Kidney capillary endothelial cell (primary cell): ENCODE measurements at regions not wholly inside any gene's neighbourhood (a gene's known extent, or its start where the extent isn't known, plus 50 kb on each side); places are given as distances from the start of the nearest gene placed in this dataset.
"Not testable (repeated sequence)": the region's sequence is repeated elsewhere in the genome, so short reads cannot be mapped to it uniquely, and the experiment has no call there.

Experiments used
- DNase-seq: peaks from one replicate; pipeline ENCODE4 v3.0.0-alpha.2; 2018; ENCODE audit warnings: low spot score

- no peak for DNase-seq
Measured at GRCh38 chr1:229860926-229861325, 206.1 kb upstream of the GALNT2 start.

DNA sequence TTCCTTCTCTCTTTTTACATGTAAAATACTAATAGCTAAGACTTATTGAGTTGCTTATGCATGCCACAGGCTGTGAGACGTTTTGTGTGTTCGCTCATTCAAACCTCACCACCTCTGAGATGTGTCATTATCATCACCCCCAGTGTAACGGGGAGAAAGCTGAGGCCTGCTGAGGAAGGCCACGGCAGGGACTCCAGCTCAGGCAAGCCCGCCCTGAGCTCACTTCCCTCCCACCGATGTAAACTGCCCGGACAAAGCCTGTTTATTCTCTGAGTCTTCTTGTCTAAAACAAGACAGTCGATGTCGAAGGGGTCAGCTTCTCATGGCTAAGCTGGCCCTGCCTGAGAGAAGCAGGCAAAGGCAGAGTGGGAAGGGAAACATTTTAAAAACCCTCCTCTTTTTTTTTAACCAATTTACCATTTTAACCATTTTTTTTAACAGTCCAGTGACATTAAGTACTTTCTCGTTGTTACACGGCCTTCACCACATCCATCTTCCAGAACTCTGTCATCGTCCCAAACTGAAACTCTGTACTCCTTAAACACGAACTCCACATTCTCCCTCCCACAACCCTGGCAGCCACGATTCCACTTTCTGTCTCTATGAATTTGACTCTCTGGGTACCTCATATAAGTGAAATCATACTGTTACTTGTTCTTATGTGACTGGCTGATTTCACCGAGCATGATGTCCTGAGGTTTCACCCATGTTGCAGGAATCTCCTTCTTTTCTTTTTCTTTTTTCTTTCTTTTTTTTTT lies 204.8 kb upstream of the GALNT2 start:
- DNase-seq, result no peak

DNA sequence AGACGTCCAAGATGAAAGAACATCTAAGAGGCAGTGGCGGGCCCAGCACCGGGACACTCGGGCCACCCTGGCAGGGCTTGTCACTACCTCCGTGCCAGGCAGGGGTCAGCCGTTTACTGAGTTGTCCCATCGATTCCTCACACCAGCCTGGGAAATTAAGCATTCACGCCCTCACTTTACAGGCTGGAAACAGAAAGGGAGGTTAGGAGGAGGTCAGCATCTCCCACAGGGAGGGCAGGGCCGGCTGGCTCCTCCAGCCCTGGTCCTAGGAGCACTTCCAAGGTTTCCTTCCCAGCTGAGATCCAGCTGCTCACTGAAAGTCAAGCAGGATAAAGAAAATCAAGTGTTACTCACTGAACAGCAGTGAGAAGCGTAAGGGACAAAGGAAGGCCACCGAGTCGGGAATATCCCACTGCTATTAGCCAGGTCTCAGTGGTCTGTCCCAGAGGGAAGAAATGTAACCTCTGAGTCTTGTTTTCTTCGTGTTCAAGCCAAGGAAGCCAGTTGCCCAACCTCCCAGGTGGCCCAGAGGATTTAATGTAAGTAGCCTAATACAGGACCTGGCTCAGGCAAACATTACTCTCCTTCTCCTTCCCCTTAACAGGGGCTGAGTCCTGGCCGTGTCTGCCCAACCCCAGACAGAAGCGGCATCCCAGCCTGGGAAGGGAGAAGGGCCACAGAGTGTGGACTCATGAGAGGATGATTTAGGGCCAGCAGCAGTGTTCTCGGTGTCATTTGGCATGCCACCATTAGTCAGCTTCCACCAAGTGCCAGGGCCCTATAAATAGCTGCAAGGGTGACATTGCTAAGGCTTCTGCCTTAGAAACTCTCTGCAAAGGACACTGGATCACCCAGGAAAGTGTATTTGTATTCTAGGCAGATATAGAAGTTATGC lies 203.1 kb upstream of the GALNT2 start:
- no peak for DNase-seq

DNA sequence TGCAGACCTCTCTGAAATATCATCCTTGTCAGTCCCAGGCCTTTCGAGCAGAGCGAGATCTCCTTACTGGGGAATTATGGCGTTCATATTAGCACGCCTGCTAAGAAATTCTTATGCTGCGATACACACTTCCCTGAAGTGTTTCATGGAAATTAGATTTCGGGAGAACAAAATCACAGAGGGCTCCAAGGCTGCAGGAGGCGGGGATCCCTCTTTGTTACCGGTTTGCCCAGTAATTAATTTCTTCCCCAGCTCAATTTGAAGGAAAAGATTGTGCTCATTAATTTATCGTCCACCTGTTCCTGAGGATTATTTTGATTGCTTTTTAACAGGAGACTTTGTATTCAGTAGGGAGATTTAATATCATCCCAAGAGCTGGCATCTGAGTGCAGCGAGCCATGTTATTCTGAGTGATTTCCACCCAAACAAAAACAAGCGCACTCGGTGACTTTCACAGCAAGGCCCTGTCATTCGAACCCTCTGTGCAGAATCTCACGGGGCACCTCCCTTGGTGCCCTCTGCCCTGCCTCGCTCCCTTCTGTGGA lies 202.3 kb upstream of the GALNT2 start:
- no peak for DNase-seq

- not testable (repeated sequence) for DNase-seq
Measured at GRCh38 chr1:229865321-229865720, 201.7 kb upstream of the GALNT2 start.

- DNase-seq, result no peak
Measured at GRCh38 chr1:229867726-229868125, 199.3 kb upstream of the GALNT2 start.

GRCh38 chr1:229869240-229869639 lies 197.8 kb upstream of the GALNT2 start:
- DNase-seq, result no peak

DNA sequence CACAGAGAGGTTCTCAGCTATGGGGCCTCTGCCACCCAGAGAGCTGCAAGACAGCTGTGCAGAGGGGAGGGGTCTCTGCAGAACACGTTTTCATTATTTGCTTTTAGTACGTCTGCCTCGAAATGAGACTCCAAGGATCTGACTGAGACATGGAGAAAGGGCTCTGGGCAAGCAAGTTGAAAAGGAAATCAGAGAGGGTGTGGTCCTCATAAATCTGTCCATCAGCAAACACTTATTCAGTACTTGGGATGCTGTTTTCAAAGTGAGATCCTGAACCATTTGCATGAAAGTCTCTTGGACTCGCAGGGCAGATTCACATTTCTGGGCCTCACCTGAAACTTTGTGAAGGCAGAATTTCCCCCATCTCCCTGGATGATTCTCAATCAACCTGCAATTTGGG lies 197.4 kb upstream of the GALNT2 start:
- no peak for DNase-seq

- no peak for DNase-seq
Measured at GRCh38 chr1:229870381-229870780, 196.7 kb upstream of the GALNT2 start.

GRCh38 chr1:229871078-229871676 lies 195.9 kb upstream of the GALNT2 start:
- no peak for DNase-seq

DNA sequence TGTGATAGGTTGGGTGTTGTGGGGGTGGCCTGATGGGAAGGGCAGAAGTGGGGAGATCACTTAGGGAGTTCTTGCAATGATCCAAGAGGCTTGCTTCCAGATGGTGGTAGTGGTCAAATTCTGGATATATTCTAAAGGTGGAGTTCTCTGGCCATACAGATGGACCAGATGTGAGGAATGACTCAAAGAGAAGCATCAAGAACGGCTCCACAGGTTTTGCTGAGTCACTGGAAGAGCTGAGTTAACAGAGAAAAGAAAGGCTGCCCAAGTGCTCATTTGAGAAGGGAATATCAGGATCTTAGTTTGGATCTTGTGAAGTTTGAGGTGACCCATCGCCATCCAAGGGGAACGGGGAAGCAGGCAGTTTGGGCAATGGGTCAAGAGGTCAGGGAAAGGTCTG lies 192.9 kb upstream of the GALNT2 start:
- DNase-seq, result no peak

- no peak for DNase-seq
Measured at GRCh38 chr1:229874609-229875008, 192.4 kb upstream of the GALNT2 start.

DNA sequence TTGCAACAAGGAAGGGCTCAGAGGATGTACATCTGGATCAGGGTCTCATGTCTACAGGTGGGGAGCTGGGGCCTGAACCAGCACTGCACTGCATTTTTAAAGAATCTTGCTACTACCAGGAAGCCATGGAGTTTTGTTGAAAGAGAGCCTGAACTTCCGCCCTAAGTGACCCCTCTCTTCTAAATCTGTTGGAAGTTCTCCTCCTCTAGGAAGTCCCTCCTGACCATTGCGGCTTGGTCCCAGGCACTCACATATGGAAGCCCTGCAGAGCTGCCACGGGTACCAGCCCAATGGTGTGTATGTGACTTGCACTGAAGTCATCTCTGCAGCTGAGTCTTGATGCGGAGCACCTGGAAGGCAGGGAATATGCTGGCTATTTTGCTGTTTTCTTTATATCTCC lies 192.0 kb upstream of the GALNT2 start:
- DNase-seq, result no peak

DNA sequence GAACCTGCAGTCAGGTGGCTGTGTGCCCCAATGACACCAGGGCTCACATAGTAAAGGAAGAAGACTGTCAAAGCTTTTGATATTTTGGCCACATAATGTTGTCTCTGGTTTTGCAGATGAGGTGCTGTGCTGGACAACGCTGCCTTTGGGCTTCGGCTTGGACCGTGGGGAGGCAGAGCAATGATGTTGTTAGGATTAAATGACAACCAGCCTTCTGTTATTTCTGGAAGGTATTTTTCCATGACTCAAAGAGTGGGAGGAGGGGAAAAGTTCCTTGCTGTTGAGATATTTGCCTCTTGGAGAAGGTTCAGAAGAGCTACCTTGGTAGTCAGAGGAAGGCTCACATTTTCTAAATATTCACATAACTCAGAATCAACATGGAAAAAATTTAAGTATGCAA lies 187.3 kb upstream of the GALNT2 start:
- DNase-seq, result no peak

GRCh38 chr1:229880271-229881170 lies 186.5 kb upstream of the GALNT2 start:
- DNase-seq, result no peak

DNA sequence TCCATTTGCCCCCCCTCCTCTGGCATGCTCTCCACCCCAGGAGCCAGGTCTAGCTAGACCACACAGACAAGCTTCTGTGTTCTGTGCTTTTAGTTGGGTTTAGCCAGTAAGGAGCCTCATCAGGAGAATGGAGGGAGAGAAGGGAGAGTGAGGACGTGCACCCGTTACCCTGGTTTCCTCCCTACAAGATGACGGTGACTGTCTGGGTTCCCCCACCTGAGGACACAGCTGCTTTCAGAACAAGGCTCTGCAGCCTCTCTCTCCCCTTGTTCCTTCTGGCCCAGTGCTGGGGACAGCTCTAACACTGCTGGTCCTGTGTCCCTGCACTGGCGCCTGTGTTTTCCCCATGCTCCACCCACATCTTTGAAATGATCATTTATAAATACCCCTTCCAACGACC lies 184.4 kb upstream of the GALNT2 start:
- no peak for DNase-seq

- DNase-seq, result no peak
Measured at GRCh38 chr1:229883504-229884200, 183.4 kb upstream of the GALNT2 start.

- no peak for DNase-seq
Measured at GRCh38 chr1:229884765-229885164, 182.3 kb upstream of the GALNT2 start.

DNA sequence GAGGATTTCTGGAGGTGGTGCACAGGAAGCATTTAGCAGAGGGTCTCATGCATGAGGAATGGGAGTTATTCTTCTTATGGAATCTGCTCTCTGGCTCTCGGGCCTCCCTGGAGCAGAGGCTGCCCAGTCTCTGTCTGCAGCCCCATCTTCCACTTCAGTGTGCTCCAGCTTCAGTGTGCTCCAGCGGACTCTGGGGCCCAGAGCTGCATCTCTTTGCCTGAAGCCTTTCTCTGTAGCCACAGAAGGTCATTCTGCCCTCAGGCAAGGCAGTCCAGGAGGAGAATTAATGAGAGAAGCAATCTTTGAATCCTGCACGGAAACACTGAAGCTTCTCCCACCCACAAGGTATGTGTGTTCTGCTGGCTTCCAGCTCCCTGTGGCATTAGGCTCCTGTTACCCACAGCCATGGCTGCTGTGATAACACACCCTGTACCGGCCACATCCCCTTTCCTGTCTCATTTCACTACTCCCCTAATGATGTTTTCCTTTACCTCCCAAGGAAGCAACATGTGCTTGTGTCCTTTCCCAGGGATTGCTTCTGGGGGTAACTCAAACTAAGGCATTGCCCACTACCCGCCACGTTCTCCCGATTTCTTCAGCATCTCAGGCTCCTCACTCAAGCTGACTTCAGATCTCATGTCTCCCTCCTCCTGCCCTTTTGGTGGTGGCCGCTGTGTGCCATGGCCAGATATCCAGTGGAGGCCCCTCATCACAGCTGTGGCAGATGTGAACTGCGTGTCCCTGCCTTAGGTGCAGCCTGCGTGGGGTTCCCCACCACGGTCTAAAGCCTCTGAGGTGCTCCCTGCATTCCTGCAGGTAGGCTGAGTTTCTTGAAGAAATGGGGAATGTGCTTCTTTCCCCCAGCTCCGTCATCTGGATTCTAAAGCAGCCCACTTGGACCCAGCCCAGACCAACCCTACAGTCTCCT lies 181.2 kb upstream of the GALNT2 start:
- DNase-seq, result no peak

DNA sequence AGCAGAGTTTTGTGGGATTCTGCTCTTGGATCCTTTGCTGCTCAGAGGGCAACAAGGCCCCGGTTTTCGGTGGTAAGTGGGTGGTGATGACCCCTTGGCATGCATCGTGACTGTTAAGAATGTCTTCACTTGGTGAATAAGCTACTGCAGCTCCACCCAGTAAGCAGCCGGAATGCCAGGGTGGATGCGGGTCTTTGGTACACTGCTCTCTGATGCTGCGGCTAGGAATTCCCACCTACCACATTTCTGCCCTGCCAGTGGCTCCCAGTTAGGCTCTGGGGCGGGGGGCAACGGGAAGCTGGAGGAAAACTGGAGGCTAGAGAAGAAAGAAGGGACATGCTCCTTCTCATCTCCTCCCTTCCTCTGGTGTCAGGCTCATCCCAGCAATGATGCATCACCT lies 180.4 kb upstream of the GALNT2 start:
- no peak for DNase-seq
